ENCODE measurements at regions not wholly inside any gene's neighbourhood (a gene's known extent, or its start where the extent isn't known, plus 50 kb on each side); places are given as distances from the start of the nearest gene placed in this dataset.
A peak's percentile ranks its signal among the peaks of the same experiment; 100 is the strongest.

- TF ChIP-seq GMEB2 (CRISPR knock-in tag; IDR thresholded peaks at IDR 0.05; ENCODE audit: low read depth) (no peak), FOXC1 (CRISPR knock-in tag; IDR thresholded peaks at IDR 0.05; ENCODE audit: borderline replicate concordance) (no peak)
These were observed 504.9 kb downstream of the MATN1 start (continued) for GRCh38 chr1:30218438-30218837.

GRCh38 chr1:30216602-30217001, 506.8 kb downstream of the MATN1 start:
- intact Hi-C loops (cut with micrococcal nuclease; ENCODE audit: unreplicated experiment), result no loop called here
- H3K4me2 ChIP-seq (ENCODE audit: low read depth, low read length), result no peak overlapping the region
- H3K79me2 ChIP-seq (ENCODE audit: insufficient read depth, low read length), result no peaks in the 10 kb centered on the region
- no peaks in the 10 kb centered on the region for H3K36me3 ChIP-seq (replicated peaks in 1 of 2; ENCODE audit: control insufficient read depth in 1 of 2, insufficient read depth in 2 of 2, low read length in 2 of 2)
- in situ Hi-C loops (cut with HindIII; ENCODE audit: extremely low pct_ligation_motif_present, low pct_unique_long_range_greater_than_20kb), result no loop called here
- no peaks in the 10 kb centered on the region for H4K20me1 ChIP-seq (ENCODE audit: insufficient read depth, low read length)
- H3K4me1 ChIP-seq (ENCODE audit: insufficient read depth, low read length), result no peaks in the 10 kb centered on the region
- no peak overlapping the region for H2AFZ ChIP-seq (ENCODE audit: low read length)
- POLR2A ChIA-PET, result no interaction called here
- no peaks in the 10 kb centered on the region for H3K9me3 ChIP-seq (ENCODE audit: low read length)
- CTCF ChIA-PET (ENCODE audit: low intra/inter-chr PET ratio, low total read pairs), result no interaction called here
- H3K9ac ChIP-seq (ENCODE audit: insufficient read depth, low read depth, low read length), result no peak overlapping the region
- no peak overlapping the region for H3K27ac ChIP-seq (ENCODE audit: extremely low read length, insufficient read depth, low read length)
- FAIRE-seq (no peak), ATAC-seq (no peak), DNase-seq (ENCODE audit: low spot score) (no peak)
- H3K27me3 ChIP-seq (ENCODE audit: control insufficient read depth in 1 of 2, insufficient read depth in 2 of 2, low read length in 2 of 2), result peaks cover 0 to 10% of the 10 kb centered on the region in 2 experiments; a peak in 1 of 5 replicates
- no TSS peak for BruUV-seq (replicated peaks)
- no peak overlapping the region for H3K4me3 ChIP-seq (replicated peaks in 1 of 3; ENCODE audit: insufficient read depth in 1 of 3, low read depth in 2 of 3, low read length in 3 of 3)
- TF ChIP-seq SIX1 (CRISPR knock-in tag; IDR thresholded peaks at IDR 0.05; ENCODE audit: borderline replicate concordance) (no peak), MNT (IDR thresholded peaks at IDR 0.05) (peak; percentile 90)
- 75% methylated on average over 7 of the region's 7 CpGs for WGBS (ENCODE audit: low lambda C conversion rate)
